ENCODE measurements at regions not wholly inside any gene's neighbourhood (a gene's known extent, or its start where the extent isn't known, plus 50 kb on each side); places are given as distances from the start of the nearest gene placed in this dataset.

GRCh38 chr15:95653361-95653805, 677.1 kb upstream of the NR2F2 start:
- no peak for DNase-seq (ENCODE audit: low read depth)
- no peak overlapping the region for H3K4me3 ChIP-seq (ENCODE audit: low read depth, low read length)

- H3K4me3 ChIP-seq (ENCODE audit: low read depth, low read length) = no peak overlapping the region
- no peak for DNase-seq (ENCODE audit: low read depth)
Observed at GRCh38 chr15:95655089-95655607, 675.4 kb upstream of the NR2F2 start.

DNA sequence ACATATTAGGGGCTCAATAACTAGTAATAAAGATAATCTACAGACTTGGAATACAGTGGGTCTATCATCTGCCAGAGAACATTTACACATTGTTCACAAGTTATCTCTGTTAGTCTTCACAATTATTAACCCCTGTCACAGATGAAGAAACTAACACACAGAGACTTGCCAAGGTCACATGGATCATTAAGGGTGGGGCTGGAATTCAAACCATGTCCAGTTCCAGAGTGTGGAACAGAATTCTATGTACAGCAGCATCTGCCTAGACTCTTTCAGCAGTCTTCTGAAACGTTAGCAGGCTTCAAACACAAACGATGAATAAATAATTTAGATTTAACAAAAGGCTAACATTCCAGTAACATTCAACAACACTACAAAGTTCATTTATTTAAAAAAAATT, 673.9 kb upstream of the NR2F2 start:
- H3K4me3 ChIP-seq (ENCODE audit: low read depth, low read length) = no peak overlapping the region
- no peak for DNase-seq (ENCODE audit: low read depth)

DNA sequence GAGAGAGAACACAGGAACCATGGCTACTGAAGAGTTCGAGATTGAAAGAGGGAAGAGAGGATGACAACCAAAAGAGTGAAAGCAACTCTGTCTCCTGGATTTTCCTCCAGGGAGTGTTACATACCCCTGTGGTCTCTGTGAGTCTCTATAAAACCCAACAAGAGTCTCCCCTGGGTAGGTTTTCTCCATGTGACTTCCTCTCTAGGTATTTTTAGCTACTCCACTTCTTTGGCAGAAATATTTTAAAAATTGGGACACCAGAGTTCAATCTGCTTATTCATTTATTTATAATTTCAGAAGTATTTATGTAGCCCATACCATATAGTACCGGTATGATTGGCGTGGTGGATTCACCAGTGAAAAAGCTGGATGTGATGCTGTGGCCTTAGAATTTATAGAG, 671.7 kb upstream of the NR2F2 start:
- no peak for DNase-seq (ENCODE audit: low read depth)
- no peak overlapping the region for H3K4me3 ChIP-seq (ENCODE audit: low read depth, low read length)

- DNase-seq (ENCODE audit: low read depth) = no peak
- no peak overlapping the region for H3K4me3 ChIP-seq (ENCODE audit: low read depth, low read length)
Observed at GRCh38 chr15:95659656-95660055, 670.8 kb upstream of the NR2F2 start.

DNA sequence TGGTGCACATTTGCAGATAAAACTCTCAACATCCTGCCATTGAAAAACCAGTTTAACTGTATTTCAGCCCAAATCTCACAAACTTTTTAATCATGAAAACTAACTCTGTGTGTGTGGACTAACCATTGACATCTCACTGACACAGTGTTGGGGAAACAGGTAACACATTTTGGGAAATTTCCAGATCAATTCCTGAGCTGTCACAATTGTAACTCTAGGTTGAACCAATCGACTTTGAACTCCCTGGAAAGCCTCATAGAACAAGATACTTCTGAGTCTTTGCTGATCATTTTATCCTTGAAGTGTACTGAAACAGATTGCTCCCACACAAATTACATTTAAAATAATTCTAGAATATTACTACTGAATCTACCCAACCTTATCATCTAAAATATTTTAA, 667.9 kb upstream of the NR2F2 start:
- H3K4me3 ChIP-seq (ENCODE audit: low read depth, low read length) = no peak overlapping the region
- DNase-seq (ENCODE audit: low read depth) = no peak

DNA sequence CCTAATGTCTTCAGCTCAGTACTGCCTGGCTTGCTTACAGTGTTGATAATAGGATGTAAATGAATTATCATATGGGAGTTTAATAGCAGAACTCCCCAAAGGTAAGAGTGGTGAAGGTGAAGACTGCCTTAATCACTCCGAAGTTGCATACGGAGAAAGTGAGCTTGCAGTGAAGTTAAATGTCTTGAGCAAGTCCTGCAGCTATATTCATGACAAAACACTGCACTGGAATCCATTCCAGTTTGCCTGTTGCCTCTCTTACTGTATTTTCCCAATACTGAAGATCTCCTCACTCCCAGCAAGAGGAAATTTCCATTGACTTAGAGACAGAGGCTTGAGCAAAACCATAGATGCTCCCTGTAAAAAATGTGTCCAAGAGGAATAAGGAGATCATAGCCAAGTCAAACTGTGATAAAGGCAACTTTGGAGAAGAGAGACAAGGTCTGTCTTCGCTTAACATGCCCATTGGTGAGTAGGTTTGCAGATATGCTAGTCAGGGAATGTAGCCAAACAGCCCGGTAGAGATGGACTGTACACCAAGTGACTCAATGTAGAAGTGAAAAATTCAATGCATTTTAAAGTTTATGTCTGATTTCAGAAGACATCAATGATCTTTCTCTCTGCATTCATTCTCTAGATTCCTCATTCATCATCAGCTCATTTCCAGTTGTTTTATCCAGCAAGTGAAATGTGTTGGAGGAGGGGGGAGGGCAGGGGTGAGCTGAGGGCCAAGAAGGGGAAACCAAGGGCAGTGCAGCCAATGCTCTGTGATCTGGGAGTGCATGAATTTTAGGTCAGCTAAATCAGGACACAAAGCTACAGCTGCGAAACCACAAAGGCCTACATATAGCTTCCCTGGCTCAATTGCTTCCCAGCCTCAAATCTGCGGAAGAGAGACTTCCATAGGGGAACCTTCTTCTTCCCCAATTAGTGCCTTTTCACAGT, 667.1 kb upstream of the NR2F2 start:
- peak; percentile 63 for DNase-seq (ENCODE audit: low read depth)
- no peak overlapping the region for H3K4me3 ChIP-seq (ENCODE audit: low read depth, low read length)

- no peak overlapping the region for H3K4me3 ChIP-seq (ENCODE audit: low read depth, low read length)
- DNase-seq (ENCODE audit: low read depth) = peak; percentile 25
Observed at GRCh38 chr15:95664450-95664849, 666.0 kb upstream of the NR2F2 start.

- no peak for DNase-seq (ENCODE audit: low read depth)
Observed at GRCh38 chr15:95669146-95669922, 661.2 kb upstream of the NR2F2 start.

DNA sequence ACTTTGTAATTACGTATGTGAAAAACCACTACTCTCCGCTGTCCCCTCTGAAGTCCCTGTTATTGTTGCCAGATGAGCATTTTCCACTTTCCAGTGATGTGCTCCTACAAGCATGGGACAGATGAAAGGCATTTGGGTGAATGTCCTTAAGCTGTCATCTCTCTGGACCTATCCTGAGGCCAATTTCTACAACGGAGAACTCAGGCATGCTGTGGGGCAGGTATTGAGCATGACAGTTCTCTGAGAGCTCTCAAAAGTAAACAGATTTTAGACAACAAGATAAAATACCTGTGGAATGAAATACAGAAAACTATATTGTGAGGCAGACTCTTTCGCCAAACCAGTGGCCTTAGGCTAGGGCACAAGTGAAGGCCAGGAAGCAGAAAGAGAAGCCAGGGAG, 656.5 kb upstream of the NR2F2 start:
- no peak overlapping the region for H3K4me3 ChIP-seq (ENCODE audit: low read depth, low read length)
- no peak for DNase-seq (ENCODE audit: low read depth)

More at GRCh38 chr15:95669146-95669922, 661.2 kb upstream of the NR2F2 start:
- H3K4me3 ChIP-seq (ENCODE audit: low read depth, low read length) = no peak overlapping the region

- H3K4me3 ChIP-seq (ENCODE audit: low read depth, low read length) = no peak overlapping the region
- DNase-seq (ENCODE audit: low read depth) = no peak
Observed at GRCh38 chr15:95676500-95676899, 654.0 kb upstream of the NR2F2 start.

- no peak for DNase-seq (ENCODE audit: low read depth)
- H3K4me3 ChIP-seq (ENCODE audit: low read depth, low read length) = no peak overlapping the region
Observed at GRCh38 chr15:95679847-95680582, 650.5 kb upstream of the NR2F2 start.

- peak; percentile 11 for DNase-seq (ENCODE audit: low read depth)
- H3K4me3 ChIP-seq (ENCODE audit: low read depth, low read length) = no peak overlapping the region
Observed at GRCh38 chr15:95680728-95681127, 649.8 kb upstream of the NR2F2 start.

DNA sequence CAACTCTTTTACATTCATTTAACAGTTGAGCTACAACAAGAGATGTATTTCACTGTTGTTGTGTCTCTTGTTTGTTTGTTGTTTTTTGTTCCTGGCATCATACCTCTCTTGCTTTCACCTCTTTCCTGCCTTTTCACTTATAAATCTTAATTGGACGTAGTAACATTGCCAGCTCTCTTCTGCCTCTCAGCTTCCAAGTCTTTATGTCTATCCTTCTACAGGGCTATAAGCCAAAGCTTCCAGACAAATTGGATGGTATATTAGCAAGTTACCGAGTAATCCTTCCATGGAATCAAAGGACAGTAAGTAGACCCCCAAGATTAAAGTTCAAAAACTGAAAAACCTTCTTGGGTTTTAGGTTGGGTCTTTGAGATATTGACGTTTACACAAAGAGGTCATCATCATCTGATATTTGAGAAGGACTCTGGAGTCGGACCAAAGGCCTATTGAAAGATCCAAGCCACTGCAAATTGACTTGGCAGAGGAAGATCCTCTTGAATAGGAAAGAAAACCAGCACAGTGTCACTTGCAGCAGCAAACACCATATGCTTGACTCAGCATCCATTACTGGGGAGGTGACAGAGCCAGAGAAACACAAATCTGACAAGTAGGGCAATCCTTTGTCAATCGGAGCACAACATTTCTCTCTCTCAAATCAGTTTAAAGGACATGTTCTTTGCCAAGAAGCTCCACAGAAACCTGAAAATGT, 648.5 kb upstream of the NR2F2 start:
- no peak overlapping the region for H3K4me3 ChIP-seq (ENCODE audit: low read depth, low read length)
- no peak for DNase-seq (ENCODE audit: low read depth)

DNA sequence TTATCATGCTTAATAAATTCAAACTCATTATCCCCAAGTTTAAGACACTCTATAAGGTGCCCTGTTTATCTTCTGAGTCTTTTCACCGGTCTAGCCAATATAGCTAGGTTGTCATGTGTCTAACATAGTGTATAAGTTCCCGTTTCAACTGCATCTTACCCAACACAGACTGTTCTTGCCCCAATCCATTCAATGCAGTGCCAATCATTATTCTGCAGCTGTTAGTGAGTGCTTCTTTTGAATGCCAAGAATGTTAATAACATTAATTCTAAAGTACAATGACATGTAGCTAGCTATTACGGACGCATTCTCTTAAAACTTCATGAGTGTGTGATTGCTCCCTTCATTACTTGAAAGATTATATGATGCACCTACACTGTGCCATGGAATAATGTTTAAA, 646.4 kb upstream of the NR2F2 start:
- no peak for DNase-seq (ENCODE audit: low read depth)

DNA sequence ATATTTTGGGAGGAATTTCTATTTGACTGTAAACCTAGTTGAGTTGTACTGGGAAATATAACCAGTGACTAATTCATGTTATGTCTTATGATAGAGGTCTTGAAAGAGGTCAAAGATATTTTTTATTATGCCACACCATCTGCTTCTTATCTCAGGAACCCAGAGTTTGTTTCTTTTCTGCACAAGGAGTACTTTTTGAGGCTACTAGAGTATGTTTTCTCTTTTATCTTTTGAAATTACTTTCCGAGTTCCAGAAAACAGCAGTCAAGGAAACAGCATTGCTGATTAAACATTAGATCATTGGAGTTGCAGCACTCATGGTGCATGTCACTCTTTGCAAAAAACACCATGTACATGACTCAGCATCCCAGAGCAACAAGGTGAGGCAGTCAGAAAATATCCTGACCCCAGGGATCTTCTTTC, 645.8 kb upstream of the NR2F2 start:
- DNase-seq (ENCODE audit: low read depth) = peak; percentile 78

More for the DNA sequence above, 646.4 kb upstream of the NR2F2 start:
- H3K4me3 ChIP-seq (ENCODE audit: low read depth, low read length) = no peak overlapping the region

GRCh38 chr15:95687061-95687460, 643.4 kb upstream of the NR2F2 start:
- no peak for DNase-seq (ENCODE audit: low read depth)

More for the DNA sequence above, 645.8 kb upstream of the NR2F2 start:
- no peak overlapping the region for H3K4me3 ChIP-seq (ENCODE audit: low read depth, low read length)

DNA sequence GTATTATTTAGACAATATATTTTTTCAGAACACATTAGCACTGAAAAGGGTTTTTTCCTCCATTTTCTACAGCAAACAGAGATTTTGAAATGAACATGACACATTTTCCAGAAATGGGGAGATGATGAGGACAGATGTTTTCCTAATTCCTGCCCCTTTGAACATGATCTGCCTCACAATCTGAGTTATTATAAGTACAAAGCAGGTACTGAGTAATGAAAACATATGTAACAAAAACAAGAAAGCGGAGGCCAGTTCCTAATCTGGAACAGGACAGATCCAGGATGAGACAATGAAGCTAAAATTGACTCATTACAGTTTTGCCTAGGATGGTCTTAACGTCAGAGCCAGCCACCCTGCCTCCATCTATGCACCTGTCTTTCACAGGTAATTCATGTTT, 642.8 kb upstream of the NR2F2 start:
- DNase-seq (ENCODE audit: low read depth) = no peak
- H3K4me3 ChIP-seq (ENCODE audit: low read depth, low read length) = no peak overlapping the region

More at GRCh38 chr15:95687061-95687460, 643.4 kb upstream of the NR2F2 start:
- no peak overlapping the region for H3K4me3 ChIP-seq (ENCODE audit: low read depth, low read length)
